ENCODE measurements at regions not wholly inside any gene's neighbourhood (a gene's known extent, or its start where the extent isn't known, plus 50 kb on each side); places are given as distances from the start of the nearest gene placed in this dataset.

DNA sequence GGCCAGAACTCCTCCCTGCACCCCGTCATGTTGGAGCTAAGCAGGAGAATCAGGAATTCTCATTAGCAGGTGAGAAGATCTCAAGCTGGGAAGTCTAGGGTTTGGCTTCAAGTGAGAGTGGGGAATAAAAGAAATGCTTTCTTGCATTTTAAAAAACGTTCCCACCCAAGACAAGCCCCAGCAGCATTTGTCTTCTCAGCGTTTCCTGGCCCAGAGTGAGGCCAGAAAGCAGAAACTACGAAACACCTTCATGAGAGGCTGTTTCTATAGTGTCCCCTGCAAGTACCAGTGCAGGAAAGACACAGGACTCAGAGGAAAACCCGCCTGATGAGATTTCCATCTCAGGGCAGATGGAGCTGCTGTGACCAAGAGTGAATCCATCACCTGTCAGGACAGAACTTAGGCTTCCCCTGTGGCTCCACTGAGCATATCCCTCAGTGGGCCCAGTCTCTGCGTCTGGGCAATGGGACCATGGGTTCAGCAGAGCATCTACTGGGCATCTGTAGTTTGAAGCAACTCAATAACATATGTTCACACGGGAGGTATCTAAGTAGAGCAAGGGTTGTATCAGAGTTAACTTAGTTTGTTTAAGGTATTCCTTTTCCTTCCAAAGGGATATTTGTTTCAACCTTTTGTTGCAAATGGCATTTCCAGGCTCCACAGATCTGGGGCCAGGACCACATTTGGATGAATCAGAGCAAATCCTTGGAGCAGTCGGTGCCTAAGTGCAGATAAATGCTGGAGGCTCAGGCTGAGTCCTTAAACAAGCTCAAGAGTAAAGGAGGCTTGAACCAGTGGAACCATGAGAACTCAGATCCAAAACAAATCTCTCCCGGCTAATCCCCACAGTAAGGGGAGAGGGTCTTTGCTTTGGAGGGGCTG, 548.3 kb downstream of the MIAT start:
- TF ChIP-seq, protein P1, sequence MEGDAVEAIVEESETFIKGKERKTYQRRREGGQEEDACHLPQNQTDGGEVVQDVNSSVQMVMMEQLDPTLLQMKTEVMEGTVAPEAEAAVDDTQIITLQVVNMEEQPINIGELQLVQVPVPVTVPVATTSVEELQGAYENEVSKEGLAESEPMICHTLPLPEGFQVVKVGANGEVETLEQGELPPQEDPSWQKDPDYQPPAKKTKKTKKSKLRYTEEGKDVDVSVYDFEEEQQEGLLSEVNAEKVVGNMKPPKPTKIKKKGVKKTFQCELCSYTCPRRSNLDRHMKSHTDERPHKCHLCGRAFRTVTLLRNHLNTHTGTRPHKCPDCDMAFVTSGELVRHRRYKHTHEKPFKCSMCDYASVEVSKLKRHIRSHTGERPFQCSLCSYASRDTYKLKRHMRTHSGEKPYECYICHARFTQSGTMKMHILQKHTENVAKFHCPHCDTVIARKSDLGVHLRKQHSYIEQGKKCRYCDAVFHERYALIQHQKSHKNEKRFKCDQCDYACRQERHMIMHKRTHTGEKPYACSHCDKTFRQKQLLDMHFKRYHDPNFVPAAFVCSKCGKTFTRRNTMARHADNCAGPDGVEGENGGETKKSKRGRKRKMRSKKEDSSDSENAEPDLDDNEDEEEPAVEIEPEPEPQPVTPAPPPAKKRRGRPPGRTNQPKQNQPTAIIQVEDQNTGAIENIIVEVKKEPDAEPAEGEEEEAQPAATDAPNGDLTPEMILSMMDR (IDR thresholded peaks at IDR 0.05), result no peak
- no peak for TF ChIP-seq POLR2A (IDR thresholded peaks at IDR 0.05)
